GM19468 (cell line): ENCODE measurements at regions not wholly inside any gene's neighbourhood (a gene's known extent, or its start where the extent isn't known, plus 50 kb on each side); places are given as distances from the start of the nearest gene placed in this dataset.

Experiments
- ATAC-seq: cut with Tn5 transposase; IDR thresholded peaks from one replicate; pipeline ENCODE4 v1.9.1; 2021; ENCODE audit warnings: mild to moderate bottlenecking, moderate library complexity, moderate number of reproducible peaks; ENCODE audit not compliant: unreplicated experiment; ENCODE audit errors: extremely low read depth

- no peak for ATAC-seq
These were observed 111.4 kb downstream of the METTL4 start for GRCh38 chr18:2459886-2460285.

- ATAC-seq: no peak
These were observed 104.3 kb downstream of the METTL4 start for GRCh38 chr18:2466978-2467377.

GRCh38 chr18:2468051-2468450 is 103.3 kb downstream of the METTL4 start:
- ATAC-seq: no peak

- no peak for ATAC-seq
These were observed 99.8 kb downstream of the METTL4 start for GRCh38 chr18:2471523-2471922.

- ATAC-seq: no peak
These were observed 92.6 kb downstream of the METTL4 start for GRCh38 chr18:2478662-2479061.

- no peak for ATAC-seq
These were observed 90.8 kb downstream of the METTL4 start for GRCh38 chr18:2480536-2480935.

- no peak for ATAC-seq
These were observed 88.4 kb downstream of the METTL4 start for GRCh38 chr18:2482706-2483475.

GRCh38 chr18:2485983-2486382 is 85.3 kb downstream of the METTL4 start:
- no peak for ATAC-seq

- no peak for ATAC-seq
These were observed 84.9 kb downstream of the METTL4 start for GRCh38 chr18:2486426-2486825.
